Keratinocyte (primary cell): ENCODE measurements at regions not wholly inside any gene's neighbourhood (a gene's known extent, or its start where the extent isn't known, plus 50 kb on each side); places are given as distances from the start of the nearest gene placed in this dataset.

Experiments
- DNase-seq: peaks from one replicate; pipeline ENCODE4 v3.0.0-alpha.2; 2011; ENCODE audit warnings: low read depth, missing footprints, low spot score
- FAIRE-seq: peaks from 2 replicates; lab custom pipeline; 2011; peaks lifted over from hg19 to GRCh38; lab: Jason Lieb, UNC
- H2AFZ ChIP-seq: 2 replicates; pipeline ENCODE4 v1.6.0; 2012; ENCODE audit warnings: low read length, control low read depth, inconsistent platforms; ENCODE audit not compliant: control insufficient read depth
- H3K27ac ChIP-seq: 2 replicates; pipeline ENCODE4 v1.5.1; 2011; ENCODE audit warnings: low read length; ENCODE audit not compliant: control insufficient read depth, insufficient read depth
- H3K27me3 ChIP-seq: 3 replicates; pipeline ENCODE4 v1.6.0; 2011; ENCODE audit warnings: low read length; ENCODE audit not compliant: control insufficient read depth, insufficient read depth; ENCODE audit errors: extremely low read depth
- H3K36me3 ChIP-seq, 2 experiments: 2 replicates in 1 of 2; 3 replicates in 1 of 2; pipeline ENCODE4 v1.5.1; 2011; ENCODE audit warnings: low read length in 2 of 2, mild to moderate bottlenecking in 1 of 2; ENCODE audit not compliant: control insufficient read depth in 2 of 2, insufficient read depth in 2 of 2; ENCODE audit errors: extremely low read depth in 1 of 2
- H3K4me1 ChIP-seq: 3 replicates; pipeline ENCODE4 v1.5.1; 2011; ENCODE audit warnings: low read length; ENCODE audit not compliant: control insufficient read depth, insufficient read depth; ENCODE audit errors: extremely low read depth
- H3K4me2 ChIP-seq: 3 replicates; pipeline ENCODE4 v1.6.0; 2011; ENCODE audit warnings: low read depth, low read length; ENCODE audit not compliant: control insufficient read depth, insufficient read depth; ENCODE audit errors: extremely low read depth
- H3K4me3 ChIP-seq, 3 experiments: fragments of 200-600 bp in 1 of 3; sonication (generic) in 1 of 3; 2 replicates in 2 of 3; 3 replicates in 1 of 3; pipeline ENCODE4 v1.5.1; 2011 to 2016; ENCODE audit warnings: low read length in 3 of 3, mild to moderate bottlenecking in 3 of 3, control low read depth in 2 of 3, inconsistent platforms in 1 of 3, low read depth in 1 of 3, mixed read lengths in 1 of 3, mixed run types in 1 of 3, moderate library complexity in 1 of 3; ENCODE audit not compliant: control insufficient read depth in 2 of 3, insufficient read depth in 2 of 3; ENCODE audit errors: extremely low read depth in 1 of 3
- H3K79me2 ChIP-seq: 2 replicates; pipeline ENCODE4 v1.6.0; 2012; ENCODE audit warnings: low read length; ENCODE audit not compliant: control insufficient read depth, insufficient read depth
- H3K9ac ChIP-seq: 3 replicates; pipeline ENCODE4 v1.6.0; 2011; ENCODE audit warnings: low read length; ENCODE audit not compliant: control insufficient read depth, insufficient read depth; ENCODE audit errors: extremely low read depth
- H3K9me1 ChIP-seq: 3 replicates; pipeline ENCODE4 v1.6.0; 2011; ENCODE audit warnings: low read length; ENCODE audit not compliant: control insufficient read depth, insufficient read depth; ENCODE audit errors: extremely low read depth
- H3K9me3 ChIP-seq: 2 replicates; pipeline ENCODE4 v1.5.1; 2012; ENCODE audit warnings: low read depth, low read length; ENCODE audit not compliant: control insufficient read depth
- H4K20me1 ChIP-seq: 3 replicates; pipeline ENCODE4 v1.6.0; 2011; ENCODE audit warnings: low read length; ENCODE audit not compliant: control insufficient read depth, insufficient read depth; ENCODE audit errors: extremely low read depth
- CTCF ChIP-seq, 3 experiments: IDR thresholded peaks in 1 of 3; conservative IDR thresholded peaks in 1 of 3; optimal IDR thresholded peaks in 1 of 3; 2 replicates in 2 of 3; 3 replicates in 1 of 3; pipeline versions ENCODE3 to v1.5.1; 2011; ENCODE audit warnings: low read length in 3 of 3, mild to moderate bottlenecking in 3 of 3, moderate library complexity in 2 of 3, control low read depth in 1 of 3, inconsistent platforms in 1 of 3; ENCODE audit not compliant: insufficient read depth in 2 of 3; ENCODE audit errors: extremely low read depth in 1 of 3
- EZH2 ChIP-seq: IDR thresholded peaks from one replicate; pipeline ENCODE4 v1.6.1; 2012; ENCODE audit warnings: inconsistent platforms, mild to moderate bottlenecking, low read length, moderate library complexity
- dilution Hi-C: fragments of 300-500 bp; cut with MboI; formaldehyde crosslinking; loops from one replicate; pipeline ENCODE4 v1.7.0; 2020; ENCODE audit warnings: low sequenced_read_pairs; ENCODE audit not compliant: extremely low pct_ligation_motif_present

DNA sequence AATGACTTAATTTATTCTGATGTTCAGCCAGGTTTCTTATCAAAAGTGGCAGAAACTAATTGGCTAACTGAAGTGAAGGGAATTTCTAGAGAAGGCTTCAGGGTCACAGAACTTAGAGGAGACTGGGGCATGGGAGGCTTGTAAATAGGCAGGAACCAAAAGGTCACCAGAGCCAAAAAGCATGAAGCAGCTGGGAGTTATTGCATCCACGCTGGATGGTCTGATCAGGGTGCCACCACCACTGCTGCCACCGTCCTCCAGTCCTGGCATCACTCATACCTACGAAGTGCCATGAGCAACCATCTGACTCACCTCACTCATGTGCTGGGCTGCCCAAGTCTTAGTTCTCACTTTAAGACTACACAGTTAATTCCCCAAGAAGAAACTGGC, 82.5 kb upstream of the DPH5 start:
- no peak for FAIRE-seq
- no peak for TF ChIP-seq CTCF (optimal IDR thresholded peaks at IDR 0.05 in 1 of 3, IDR thresholded peaks at IDR 0.05 in 1 of 3, conservative IDR thresholded peaks at IDR 0.05 in 1 of 3; ENCODE audit: extremely low read depth in 1 of 3, insufficient read depth in 2 of 3, low read length in 3 of 3)
- TF ChIP-seq EZH2, result no peak
- Histone ChIP-seq H3K9me3 (no peaks in the 10 kb centered on the region), H3K4me3 (no peak overlapping the region), H2AFZ (no peak overlapping the region), H3K9me1 (no peaks in the 10 kb centered on the region), H3K36me3 (no peaks in the 10 kb centered on the region), H3K4me1 (no peaks in the 10 kb centered on the region), H3K9ac (no peak overlapping the region), H3K79me2 (no peaks in the 10 kb centered on the region), H4K20me1 (no peaks in the 10 kb centered on the region), H3K4me2 (no peak overlapping the region), H3K27me3 (no peaks in the 10 kb centered on the region), H3K27ac (no peak overlapping the region)
- dilution Hi-C loops, result no loop called here
- peak; percentile 9 for DNase-seq

DNA sequence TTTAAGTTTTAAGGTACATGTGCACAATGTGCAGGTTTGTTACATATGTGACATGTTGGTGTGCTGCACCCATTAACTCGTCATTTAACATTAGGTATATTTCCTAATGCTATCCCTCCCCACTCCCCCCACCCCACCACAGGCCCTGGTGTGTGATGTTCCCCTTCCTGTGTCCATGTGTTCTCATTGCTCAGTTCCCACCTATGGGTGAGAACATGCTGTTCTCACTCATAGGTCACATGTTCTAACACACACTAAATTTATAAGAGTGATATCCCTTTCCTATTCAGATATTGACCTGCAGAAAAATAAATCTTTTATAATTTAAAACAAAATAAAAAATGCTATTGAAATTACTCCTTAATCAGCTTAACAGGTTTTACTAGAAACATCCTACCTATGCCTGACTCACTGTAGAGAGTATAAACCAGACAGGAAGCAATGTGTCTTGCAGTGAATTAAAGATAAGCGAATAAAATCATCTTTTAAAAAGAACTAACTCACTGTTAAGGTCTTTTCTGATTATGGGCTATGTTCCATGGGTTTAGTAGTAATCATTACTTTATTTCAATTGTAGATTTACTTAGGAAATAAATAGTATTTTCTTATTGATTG, 82.0 kb upstream of the DPH5 start:
- TF ChIP-seq CTCF (optimal IDR thresholded peaks at IDR 0.05 in 1 of 3, IDR thresholded peaks at IDR 0.05 in 1 of 3, conservative IDR thresholded peaks at IDR 0.05 in 1 of 3; ENCODE audit: extremely low read depth in 1 of 3, insufficient read depth in 2 of 3, low read length in 3 of 3) (no peak), EZH2 (no peak)
- Histone ChIP-seq H3K4me3 (no peak overlapping the region), H3K4me2 (no peak overlapping the region), H3K9me1 (no peaks in the 10 kb centered on the region), H4K20me1 (no peaks in the 10 kb centered on the region), H3K27ac (no peak overlapping the region), H3K36me3 (no peaks in the 10 kb centered on the region), H3K79me2 (no peaks in the 10 kb centered on the region), H3K27me3 (no peaks in the 10 kb centered on the region), H3K9ac (no peak overlapping the region), H3K9me3 (no peaks in the 10 kb centered on the region), H3K4me1 (no peaks in the 10 kb centered on the region), H2AFZ (no peak overlapping the region)
- DNase-seq (no peak), FAIRE-seq (no peak)
- dilution Hi-C loops, result no loop called here
